ENCODE measurements at regions not wholly inside any gene's neighbourhood (a gene's known extent, or its start where the extent isn't known, plus 50 kb on each side); places are given as distances from the start of the nearest gene placed in this dataset.

- no peak for TF ChIP-seq CTCF (IDR thresholded peaks at IDR 0.05; ENCODE audit: insufficient read depth, low read depth, low read length)
- TF ChIP-seq EZH2 (IDR thresholded peaks at IDR 0.05; ENCODE audit: insufficient read depth, low read length), result no peak
Measured at GRCh38 chr7:138233189-138233588, 156.9 kb downstream of the AKR1D1 start.

Measured in astrocyte (in vitro differentiated cells and primary cell).